ENCODE measurements at regions not wholly inside any gene's neighbourhood (a gene's known extent, or its start where the extent isn't known, plus 50 kb on each side); places are given as distances from the start of the nearest gene placed in this dataset.

- TF ChIP-seq POLR2AphosphoS5 (IDR thresholded peaks at IDR 0.05; ENCODE audit: insufficient read depth in 1 of 2, low read depth in 1 of 2): no peak
- TF ChIP-seq CTCF (IDR thresholded peaks at IDR 0.05): no peak
These were observed 537.4 kb upstream of the LUZP2 start for GRCh38 chr11:23959462-23959861.
